Urothelium cell line (cell line): ENCODE measurements at regions not wholly inside any gene's neighbourhood (a gene's known extent, or its start where the extent isn't known, plus 50 kb on each side); places are given as distances from the start of the nearest gene placed in this dataset.
"Not testable (repeated sequence)": the region's sequence is repeated elsewhere in the genome, so short reads cannot be mapped to it uniquely, and the experiment has no call there.

Experiments used
- DNase-seq: peaks from one replicate; pipeline ENCODE4 v3.0.0; 2011; ENCODE audit warnings: low spot score, mixed read lengths
- FAIRE-seq: peaks from 2 replicates; lab custom pipeline; 2011; peaks lifted over from hg19 to GRCh38; lab: Jason Lieb, UNC

DNA sequence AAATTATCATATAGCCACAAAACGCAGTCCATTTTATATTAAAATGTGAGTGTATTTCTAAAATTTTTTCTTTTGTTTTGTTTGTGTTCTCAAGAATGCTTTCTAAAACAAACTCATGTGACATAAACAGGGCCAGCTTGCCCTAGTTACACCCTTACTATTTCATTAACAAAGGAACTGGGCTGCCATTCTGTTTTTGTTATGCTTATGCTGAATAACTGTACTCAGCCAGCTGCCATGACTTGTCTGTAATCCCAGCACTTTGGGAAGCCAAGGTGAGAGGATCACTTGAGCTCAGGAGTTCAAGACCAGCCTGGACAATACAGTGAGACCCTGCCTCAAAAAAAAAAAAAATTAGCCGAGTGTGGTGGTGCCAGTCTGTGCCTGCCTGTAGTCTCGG lies 66.0 kb upstream of the TMED7 start:
- not testable (repeated sequence) for DNase-seq
- FAIRE-seq: peak; percentile 56

DNA sequence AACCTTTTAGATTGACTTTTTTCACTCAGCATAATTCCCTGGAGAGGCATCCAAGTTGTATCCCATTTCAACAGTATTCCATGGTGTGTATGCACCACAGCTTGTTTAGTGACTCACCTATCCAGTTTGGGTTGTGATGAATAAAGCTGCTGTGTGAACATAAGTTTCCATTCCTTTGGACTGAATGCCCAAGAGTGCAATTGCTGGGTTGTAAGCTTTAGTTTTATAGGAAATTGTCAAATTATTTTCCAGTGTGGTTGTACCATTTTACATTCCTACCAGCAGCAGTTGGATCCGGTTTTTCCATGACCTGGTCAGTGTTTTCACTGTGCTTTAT lies 60.9 kb upstream of the TMED7 start:
- DNase-seq: no peak
- no peak for FAIRE-seq

DNA sequence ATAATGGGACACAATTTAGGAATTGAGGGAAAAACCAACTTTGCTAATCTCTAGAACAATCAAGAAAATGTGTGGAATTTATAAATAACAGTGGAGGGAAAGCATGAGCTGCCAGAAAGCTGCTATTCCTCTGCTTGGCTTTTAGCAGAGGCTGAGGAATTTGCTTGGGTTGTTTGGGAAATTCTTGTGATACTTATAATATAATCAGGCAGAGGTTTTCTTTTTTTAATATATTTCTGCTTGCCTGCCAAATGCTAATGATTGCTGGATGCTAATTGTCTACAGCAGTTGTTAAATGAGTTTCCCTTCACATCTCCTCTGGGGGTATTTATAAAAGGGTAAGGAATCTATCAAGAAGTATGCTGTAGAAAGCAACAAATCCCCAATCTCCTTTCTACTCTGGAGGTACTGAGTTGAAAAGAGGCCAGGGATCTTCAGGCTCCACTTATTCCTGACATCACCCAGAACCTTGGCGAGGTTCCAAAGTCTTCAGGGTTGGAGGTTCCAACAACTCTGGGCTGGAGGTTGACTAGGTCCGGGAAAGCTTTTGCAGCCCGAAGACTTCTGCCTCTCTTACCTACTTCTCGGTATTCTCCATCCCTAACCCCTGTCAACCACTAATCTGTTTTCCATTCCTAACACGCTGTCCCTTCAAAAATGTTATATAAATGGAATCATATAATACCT lies 60.4 kb upstream of the TMED7 start:
- DNase-seq (peak; percentile 19), FAIRE-seq (no peak)

DNA sequence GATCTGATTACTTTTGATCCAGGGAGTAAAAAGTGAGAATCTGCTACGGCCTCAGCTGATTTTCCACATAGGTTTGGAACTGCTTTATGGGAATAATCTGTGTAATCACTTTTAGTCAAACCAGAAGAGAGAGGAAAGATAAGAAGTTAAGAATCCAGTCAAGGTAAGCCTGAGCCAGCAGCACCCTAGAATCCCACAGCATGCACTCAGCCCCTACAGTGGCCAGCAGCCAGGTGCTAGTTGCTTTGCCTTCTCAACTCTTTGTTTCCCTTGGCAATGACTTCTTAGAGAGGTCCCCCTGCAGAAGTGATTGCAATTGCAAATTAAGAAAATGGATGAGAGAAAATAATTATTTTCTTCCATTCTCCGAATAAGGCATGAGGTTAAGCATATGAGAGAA lies 59.7 kb upstream of the TMED7 start:
- DNase-seq (no peak), FAIRE-seq (no peak)

DNA sequence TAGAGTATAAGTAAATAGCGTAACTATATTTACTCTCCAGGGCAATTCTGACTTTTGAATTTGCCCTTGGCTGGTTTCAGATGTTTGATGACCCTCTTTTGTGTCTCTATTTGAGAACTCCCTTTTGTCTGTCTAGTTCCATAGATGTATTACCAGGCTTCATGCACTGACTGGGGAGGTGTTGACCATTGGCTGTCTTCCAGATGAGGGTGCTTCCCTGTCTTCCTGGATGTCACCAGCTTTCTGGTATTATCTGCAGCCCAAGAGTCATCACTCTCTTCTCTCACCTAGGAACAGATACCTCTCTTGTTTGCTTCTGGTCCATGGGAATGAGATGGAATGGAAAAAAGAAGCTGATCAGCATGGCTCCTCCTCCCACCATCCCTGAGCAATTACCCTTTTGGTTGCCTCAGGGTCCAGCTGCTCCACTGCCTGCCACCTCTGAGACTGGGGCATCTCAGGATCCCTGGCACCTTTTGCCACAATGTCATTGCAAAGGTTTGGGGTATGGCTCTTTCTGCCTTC lies 58.7 kb upstream of the TMED7 start:
- no peak for FAIRE-seq
- no peak for DNase-seq

DNA sequence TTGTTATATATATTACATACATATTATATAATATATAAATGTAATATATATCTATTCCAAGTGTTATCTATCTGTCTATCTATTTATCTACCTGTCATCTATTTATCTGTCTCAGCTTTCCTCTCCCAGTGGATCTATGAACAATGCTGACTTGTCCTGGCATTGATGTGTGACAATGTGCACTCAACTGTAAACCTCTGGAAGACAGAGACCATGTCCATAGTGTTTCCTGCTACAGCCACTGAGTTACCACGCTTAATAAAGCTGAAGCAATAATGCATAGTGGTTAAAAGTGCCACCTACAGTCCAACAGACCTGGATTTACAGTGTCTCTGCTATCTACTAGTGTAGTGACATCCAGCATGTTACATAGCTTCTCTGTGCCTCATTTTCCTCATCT lies 57.2 kb upstream of the TMED7 start:
- peak; percentile 79 for FAIRE-seq
- no peak for DNase-seq
